ENCODE measurements at regions not wholly inside any gene's neighbourhood (a gene's known extent, or its start where the extent isn't known, plus 50 kb on each side); places are given as distances from the start of the nearest gene placed in this dataset.

DNA sequence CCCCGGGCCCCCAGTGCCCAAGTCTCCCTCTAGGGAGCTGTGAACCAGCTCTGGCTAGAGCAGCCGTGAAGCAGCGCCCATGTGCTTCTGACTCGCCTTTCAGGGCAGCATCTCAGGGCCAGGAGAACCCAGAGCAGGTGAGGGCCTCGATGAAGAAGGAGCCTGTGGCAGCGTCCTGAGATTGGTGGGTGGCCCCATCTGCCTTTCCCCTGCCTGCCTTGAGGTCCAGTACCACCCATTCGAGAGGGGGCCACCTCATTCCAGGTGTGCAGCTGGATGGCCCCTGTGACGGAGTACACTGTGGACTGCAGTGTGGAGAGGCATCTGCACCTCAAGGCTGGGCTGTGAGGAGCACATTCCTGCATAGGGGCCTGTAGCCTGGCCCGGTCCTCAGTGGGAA is 167.3 kb upstream of the ZNF267 start:
- ChIA-PET CTCF (no interaction called here), POLR2A (no interaction called here)

More for the DNA sequence above, 167.3 kb upstream of the ZNF267 start:
- no peak overlapping the region for H3K9ac ChIP-seq (ENCODE audit: low read length)
- no peak overlapping the region for H2AFZ ChIP-seq (ENCODE audit: low read depth, low read length, poor library complexity, severe bottlenecking)
- peaks cover 5% of the 10 kb centered on the region; the same call in 1 of the 2 replicates for H4K20me1 ChIP-seq (ENCODE audit: insufficient read depth)
- no peaks in the 10 kb centered on the region for H3K9me3 ChIP-seq (ENCODE audit: control insufficient read depth in 1 of 2, insufficient read depth in 1 of 2, low read depth in 1 of 2, low read length in 2 of 2)
- BruUV-seq (replicated peaks): no TSS peak
- H3K9me2 ChIP-seq (ENCODE audit: insufficient read depth): no peaks in the 10 kb centered on the region
- peaks cover 16% of the 10 kb centered on the region for H3K79me2 ChIP-seq (ENCODE audit: insufficient read depth, low read length)
- no peak overlapping the region for H3K27ac ChIP-seq (ENCODE audit: low read depth, low read length)
- H3K4me2 ChIP-seq (ENCODE audit: low read length): no peak overlapping the region
- H3K4me3 ChIP-seq (replicated peaks in 1 of 2; ENCODE audit: low read depth in 1 of 2, low read length in 2 of 2): no peak overlapping the region
- TF ChIP-seq CBX3 (IDR thresholded peaks at IDR 0.05; ENCODE audit: low read depth) (no peak), CEBPB (IDR thresholded peaks at IDR 0.05; ENCODE audit: low read depth) (no peak), RAD21 (IDR thresholded peaks at IDR 0.05; ENCODE audit: low read depth) (no peak), SRF (IDR thresholded peaks at IDR 0.05; ENCODE audit: low read depth) (no peak), EZH2phosphoT487 (IDR thresholded peaks at IDR 0.05; ENCODE audit: borderline replicate concordance) (no peak), FOSL1 (IDR thresholded peaks at IDR 0.05; ENCODE audit: low read depth) (no peak), CTCF (IDR thresholded peaks at IDR 0.05 in 2 of 3, conservative IDR thresholded peaks at IDR 0.05 in 1 of 3; ENCODE audit: borderline replicate concordance in 1 of 3, insufficient read depth in 1 of 3, low read depth in 2 of 3, low read length in 2 of 3) (no peak), EZH2 (IDR thresholded peaks at IDR 0.05) (no peak), POLR2A (IDR thresholded peaks at IDR 0.05; ENCODE audit: borderline replicate concordance, extremely low read depth, insufficient read depth, insufficient read length) (no peak), ELF1 (IDR thresholded peaks at IDR 0.05; ENCODE audit: borderline replicate concordance, low read depth) (no peak), REST (IDR thresholded peaks at IDR 0.05; ENCODE audit: low read depth) (no peak), ZNF274 (IDR thresholded peaks at IDR 0.05; ENCODE audit: low read depth, low read length) (no peak), TCF7L2 (IDR thresholded peaks at IDR 0.05; ENCODE audit: borderline replicate concordance, extremely low read depth, insufficient read depth, insufficient read length) (no peak)
- TF ChIP-seq, protein P1, sequence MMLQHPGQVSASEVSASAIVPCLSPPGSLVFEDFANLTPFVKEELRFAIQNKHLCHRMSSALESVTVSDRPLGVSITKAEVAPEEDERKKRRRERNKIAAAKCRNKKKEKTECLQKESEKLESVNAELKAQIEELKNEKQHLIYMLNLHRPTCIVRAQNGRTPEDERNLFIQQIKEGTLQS (IDR thresholded peaks at IDR 0.05): no peak
- H3K4me1 ChIP-seq (ENCODE audit: control insufficient read depth in 1 of 2, insufficient read depth in 2 of 2, low read length in 2 of 2): peaks cover 4 to 6% of the 10 kb centered on the region in 2 experiments; a peak in 3 of 4 replicates
- no peak for DNase-seq (ENCODE audit: low read depth, low spot score)
- H3K36me3 ChIP-seq (ENCODE audit: control insufficient read depth in 1 of 2, insufficient read depth in 2 of 2, low read length in 2 of 2): peaks cover 26 to 30% of the 10 kb centered on the region in 2 experiments; a peak in 3 of 4 replicates
- ATAC-seq: no peak
- RAD21 ChIA-PET (ENCODE audit: low non-redundant PET in 1 of 2, low total read pairs in 2 of 2, uncharacterized antibody in 2 of 2, unreplicated experiment in 2 of 2): no interaction called here
- H3K27me3 ChIP-seq (ENCODE audit: insufficient read depth, low read length): no peaks in the 10 kb centered on the region
- intact Hi-C loops (cut with micrococcal nuclease): no loop called here

Measured in HCT116 (cell line).